Neural progenitor cell (in vitro differentiated cells): ENCODE measurements at regions not wholly inside any gene's neighbourhood (a gene's known extent, or its start where the extent isn't known, plus 50 kb on each side); places are given as distances from the start of the nearest gene placed in this dataset.

Experiments used
- DNase-seq: peaks from one replicate; pipeline ENCODE4 v3.0.0-alpha.2; 2016; ENCODE audit warnings: low spot score
- H2AFZ ChIP-seq: fragments of 200-600 bp; sonication (generic); replicated peaks from 2 replicates; pipeline ENCODE4 v1.6.1; 2016; ENCODE audit warnings: antibody characterized with exemption
- H3F3A ChIP-seq: fragments of 200-600 bp; sonication (generic); 2 replicates; pipeline ENCODE4 v1.6.1; 2016; ENCODE audit warnings: antibody characterized with exemption, low read depth
- H3K27ac ChIP-seq: fragments of 200-600 bp; sonication (generic); 2 replicates; pipeline ENCODE4 v1.5.1; 2016; ENCODE audit warnings: mild to moderate bottlenecking
- H3K27me3 ChIP-seq: fragments of 200-600 bp; sonication (generic); 2 replicates; pipeline ENCODE4 v1.6.1; 2016; ENCODE audit warnings: mild to moderate bottlenecking, moderate library complexity
- H3K36me3 ChIP-seq: fragments of 200-600 bp; sonication (generic); 2 replicates; pipeline ENCODE4 v1.5.1; 2016
- H3K4me1 ChIP-seq: fragments of 200-600 bp; sonication (generic); 2 replicates; pipeline ENCODE4 v1.6.1; 2016; ENCODE audit warnings: mixed run types
- H3K4me2 ChIP-seq: fragments of 200-600 bp; sonication (generic); 2 replicates; pipeline ENCODE4 v1.6.1; 2016
- H3K4me3 ChIP-seq: fragments of 200-600 bp; sonication (generic); 2 replicates; pipeline ENCODE4 v1.5.1; 2016
- H3K79me2 ChIP-seq: fragments of 200-600 bp; sonication (generic); 2 replicates; pipeline ENCODE4 v1.6.1; 2016; ENCODE audit warnings: low read depth
- H3K9ac ChIP-seq: fragments of 200-600 bp; sonication (generic); 2 replicates; pipeline ENCODE4 v1.6.1; 2016
- H3K9me3 ChIP-seq: fragments of 200-600 bp; sonication (generic); 2 replicates; pipeline ENCODE4 v1.5.1; 2016; ENCODE audit warnings: low read depth
- H4K20me1 ChIP-seq: fragments of 200-600 bp; sonication (generic); 2 replicates; pipeline ENCODE4 v1.6.1; 2016; ENCODE audit warnings: low read depth
- H3K27ac Mint-ChIP-seq: 3 replicates; pipeline ENCODE4 v1.8.0; 2021; ENCODE audit warnings: mixed read lengths
- H3K27me3 Mint-ChIP-seq: 2 replicates; pipeline ENCODE4 v1.8.0; 2022; ENCODE audit warnings: low read depth, mild to moderate bottlenecking, inconsistent platforms, moderate library complexity, mixed read lengths; ENCODE audit not compliant: insufficient read depth
- H3K36me3 Mint-ChIP-seq: 3 replicates; pipeline ENCODE4 v1.8.0; 2021; ENCODE audit warnings: mixed read lengths
- H3K4me1 Mint-ChIP-seq: 3 replicates; pipeline ENCODE4 v1.8.0; 2021; ENCODE audit warnings: mixed read lengths
- H3K4me3 Mint-ChIP-seq: 3 replicates; pipeline ENCODE4 v1.8.0; 2021; ENCODE audit warnings: mild to moderate bottlenecking, moderate library complexity, mixed read lengths
- H3K9me3 Mint-ChIP-seq: 3 replicates; pipeline ENCODE4 v1.8.0; 2020; ENCODE audit warnings: mixed read lengths
- EZH2 ChIP-seq: fragments of 200-600 bp; sonication (generic); IDR thresholded peaks from 2 replicates; pipeline ENCODE4 v1.6.1; 2017; ENCODE audit warnings: antibody characterized with exemption, mild to moderate bottlenecking, moderate library complexity
- EZH2phosphoT487 ChIP-seq: fragments of 200-600 bp; sonication (generic); IDR thresholded peaks from 2 replicates; pipeline ENCODE4 v1.6.1; 2017; ENCODE audit warnings: antibody characterized with exemption
- TF ChIP-seq, protein P1 (sequence below): fragments of 200-600 bp; sonication (generic); IDR thresholded peaks from 2 replicates; pipeline ENCODE4 v1.5.1; 2017; ENCODE audit warnings: antibody characterized with exemption, mild to moderate bottlenecking

DNA sequence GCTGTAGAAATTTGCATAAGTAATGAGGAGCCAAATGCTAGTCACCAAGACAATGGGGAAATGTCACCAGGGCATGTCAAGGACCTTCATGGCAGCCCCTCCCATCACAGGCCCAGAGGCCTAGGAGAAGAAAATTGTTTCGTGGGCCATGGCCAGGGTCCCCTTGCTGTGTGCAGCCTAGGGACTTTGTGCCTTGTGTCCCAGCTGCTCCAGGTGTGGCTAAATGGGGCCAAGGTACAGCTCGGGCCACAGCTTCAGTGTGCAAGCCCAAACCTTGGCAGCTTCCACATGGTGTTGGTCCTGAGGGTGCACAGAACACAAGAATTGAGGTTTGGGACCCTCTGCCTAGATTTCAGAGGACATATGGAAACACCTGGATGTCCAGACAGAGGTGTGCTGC is 208.8 kb upstream of the TBC1D5 start:
- H3K4me3 Mint-ChIP-seq: no peak overlapping the region
- H3K27me3 Mint-ChIP-seq: no peaks in the 10 kb centered on the region
- H3K9ac ChIP-seq: no peak overlapping the region
- H3K27ac Mint-ChIP-seq: no peak overlapping the region
- no peak overlapping the region for H2AFZ ChIP-seq
- H3K4me1 ChIP-seq: peaks cover 13% of the 10 kb centered on the region
- H3K9me3 Mint-ChIP-seq: peaks cover 3% of the 10 kb centered on the region
- TF ChIP-seq EZH2 (no peak), EZH2phosphoT487 (no peak)
- TF ChIP-seq, protein P1, sequence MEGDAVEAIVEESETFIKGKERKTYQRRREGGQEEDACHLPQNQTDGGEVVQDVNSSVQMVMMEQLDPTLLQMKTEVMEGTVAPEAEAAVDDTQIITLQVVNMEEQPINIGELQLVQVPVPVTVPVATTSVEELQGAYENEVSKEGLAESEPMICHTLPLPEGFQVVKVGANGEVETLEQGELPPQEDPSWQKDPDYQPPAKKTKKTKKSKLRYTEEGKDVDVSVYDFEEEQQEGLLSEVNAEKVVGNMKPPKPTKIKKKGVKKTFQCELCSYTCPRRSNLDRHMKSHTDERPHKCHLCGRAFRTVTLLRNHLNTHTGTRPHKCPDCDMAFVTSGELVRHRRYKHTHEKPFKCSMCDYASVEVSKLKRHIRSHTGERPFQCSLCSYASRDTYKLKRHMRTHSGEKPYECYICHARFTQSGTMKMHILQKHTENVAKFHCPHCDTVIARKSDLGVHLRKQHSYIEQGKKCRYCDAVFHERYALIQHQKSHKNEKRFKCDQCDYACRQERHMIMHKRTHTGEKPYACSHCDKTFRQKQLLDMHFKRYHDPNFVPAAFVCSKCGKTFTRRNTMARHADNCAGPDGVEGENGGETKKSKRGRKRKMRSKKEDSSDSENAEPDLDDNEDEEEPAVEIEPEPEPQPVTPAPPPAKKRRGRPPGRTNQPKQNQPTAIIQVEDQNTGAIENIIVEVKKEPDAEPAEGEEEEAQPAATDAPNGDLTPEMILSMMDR: no peak
- no peaks in the 10 kb centered on the region for H3K27me3 ChIP-seq
- no peak overlapping the region for H3K4me3 ChIP-seq
- H3K36me3 ChIP-seq: no peaks in the 10 kb centered on the region
- no peak overlapping the region for H3K4me2 ChIP-seq
- H3K27ac ChIP-seq: no peak overlapping the region
- H3K4me1 Mint-ChIP-seq: peaks cover 7% of the 10 kb centered on the region
- no peaks in the 10 kb centered on the region for H3K9me3 ChIP-seq
- peaks cover 11% of the 10 kb centered on the region for H3F3A ChIP-seq
- no peaks in the 10 kb centered on the region for H3K79me2 ChIP-seq
- no peaks in the 10 kb centered on the region for H3K36me3 Mint-ChIP-seq
- DNase-seq: no peak
- H4K20me1 ChIP-seq: peaks cover 13% of the 10 kb centered on the region

DNA sequence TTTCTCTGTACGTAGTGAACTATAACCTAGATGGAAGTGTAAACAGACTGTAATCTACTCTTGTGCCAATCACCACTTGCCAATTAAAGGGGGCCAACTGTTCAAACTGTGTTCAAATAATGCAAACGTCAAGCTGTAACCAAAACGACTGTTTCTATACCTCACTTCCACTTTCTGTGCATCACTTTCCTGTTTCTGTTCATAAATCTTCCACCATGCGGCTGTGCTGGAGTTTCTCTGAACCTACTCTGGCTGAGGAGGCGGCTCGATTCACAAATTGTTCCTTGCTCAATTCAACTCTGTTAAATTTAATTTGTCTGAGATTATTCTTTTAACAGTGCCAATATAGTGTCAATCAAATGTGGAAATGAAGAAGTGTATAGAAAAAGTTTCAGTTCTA is 206.7 kb upstream of the TBC1D5 start:
- no peak overlapping the region for H3K27ac ChIP-seq
- no peak for DNase-seq
- H3K4me2 ChIP-seq: no peak overlapping the region
- peaks cover 20% of the 10 kb centered on the region for H4K20me1 ChIP-seq
- no peaks in the 10 kb centered on the region for H3K36me3 Mint-ChIP-seq
- H3K27me3 Mint-ChIP-seq: no peaks in the 10 kb centered on the region
- no peaks in the 10 kb centered on the region for H3K79me2 ChIP-seq
- H3K9me3 ChIP-seq: no peaks in the 10 kb centered on the region
- no peak overlapping the region for H3K4me3 Mint-ChIP-seq
- no peaks in the 10 kb centered on the region for H3K36me3 ChIP-seq
- no peak overlapping the region for H3K27ac Mint-ChIP-seq
- H2AFZ ChIP-seq: no peak overlapping the region
- H3K9ac ChIP-seq: no peak overlapping the region
- H3F3A ChIP-seq: peaks cover 6% of the 10 kb centered on the region
- H3K4me3 ChIP-seq: no peak overlapping the region
- peaks cover 19% of the 10 kb centered on the region for H3K4me1 Mint-ChIP-seq
- no peak for TF ChIP-seq EZH2
- H3K9me3 Mint-ChIP-seq: peaks cover 3% of the 10 kb centered on the region
- H3K27me3 ChIP-seq: no peaks in the 10 kb centered on the region
- H3K4me1 ChIP-seq: peaks cover 14% of the 10 kb centered on the region

DNA sequence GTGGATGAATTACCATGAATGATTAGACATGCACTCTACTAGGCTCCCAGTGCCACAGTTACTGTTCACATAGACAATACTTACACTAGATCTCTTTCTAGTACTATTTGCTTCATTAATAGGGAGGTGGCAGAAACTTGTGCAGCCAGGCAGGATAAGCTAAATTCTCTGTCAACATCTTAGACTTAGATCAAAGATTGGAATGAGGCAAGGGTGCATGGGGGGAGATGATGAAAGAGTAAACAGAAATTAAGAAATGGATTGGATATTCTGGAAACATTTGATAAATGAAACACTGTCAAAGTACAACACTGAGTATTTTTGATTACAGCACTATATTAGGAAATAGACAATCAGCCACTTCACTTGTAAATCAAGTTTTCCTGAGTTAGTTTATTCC is 205.4 kb upstream of the TBC1D5 start:
- no peak overlapping the region for H3K4me3 Mint-ChIP-seq
- H3K27ac Mint-ChIP-seq: no peak overlapping the region

DNA sequence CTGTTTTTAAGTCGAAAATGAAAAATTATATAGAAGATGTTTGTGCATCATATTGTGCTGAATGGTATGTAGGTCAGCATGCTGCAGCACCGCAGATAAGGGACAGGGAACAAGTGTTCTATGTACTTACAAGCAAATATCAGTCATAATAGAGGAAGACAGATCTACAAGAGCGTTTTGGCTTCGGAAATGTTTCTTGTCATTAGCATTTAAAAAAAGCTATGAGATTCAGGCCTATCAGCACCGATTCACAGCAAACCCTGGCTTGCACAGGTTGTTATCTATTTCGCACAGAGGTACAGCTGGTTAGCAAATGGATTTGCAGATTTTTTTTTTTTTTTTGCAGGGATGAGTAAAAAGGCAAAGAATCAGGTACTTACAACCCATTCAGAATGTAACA is 204.2 kb upstream of the TBC1D5 start:
- Histone ChIP-seq H2AFZ (no peak overlapping the region), H3K4me2 (no peak overlapping the region), H3K36me3 (no peaks in the 10 kb centered on the region), H3K27me3 (no peaks in the 10 kb centered on the region), H3K9ac (no peak overlapping the region), H3K79me2 (no peaks in the 10 kb centered on the region), H3K4me1 (peaks cover 14% of the 10 kb centered on the region), H3F3A (peaks cover 5% of the 10 kb centered on the region), H3K27ac (no peak overlapping the region), H3K9me3 (no peaks in the 10 kb centered on the region), H4K20me1 (peaks cover 20% of the 10 kb centered on the region), H3K4me3 (no peak overlapping the region)
- Mint-ChIP-seq H3K4me3 (no peak overlapping the region), H3K27me3 (no peaks in the 10 kb centered on the region), H3K27ac (no peak overlapping the region), H3K4me1 (peaks cover 19% of the 10 kb centered on the region), H3K9me3 (peaks cover 3% of the 10 kb centered on the region), H3K36me3 (no peaks in the 10 kb centered on the region)
- no peak for TF ChIP-seq EZH2
- TF ChIP-seq, protein P1: no peak
- TF ChIP-seq EZH2phosphoT487: no peak
- no peak for DNase-seq

More for the DNA sequence above, 205.4 kb upstream of the TBC1D5 start:
- no peak for DNase-seq
- Histone ChIP-seq H3K4me2 (no peak overlapping the region), H3K9ac (no peak overlapping the region), H3K79me2 (no peaks in the 10 kb centered on the region), H3K4me1 (peaks cover 14% of the 10 kb centered on the region), H4K20me1 (peaks cover 20% of the 10 kb centered on the region), H3F3A (peaks cover 5% of the 10 kb centered on the region), H3K27me3 (no peaks in the 10 kb centered on the region), H2AFZ (no peak overlapping the region), H3K27ac (no peak overlapping the region), H3K36me3 (no peaks in the 10 kb centered on the region), H3K4me3 (no peak overlapping the region), H3K9me3 (no peaks in the 10 kb centered on the region)
- Mint-ChIP-seq H3K4me1 (peaks cover 19% of the 10 kb centered on the region), H3K9me3 (peaks cover 3% of the 10 kb centered on the region), H3K36me3 (no peaks in the 10 kb centered on the region), H3K27me3 (no peaks in the 10 kb centered on the region)
- TF ChIP-seq EZH2: no peak
- TF ChIP-seq, protein P1: no peak
- no peak for TF ChIP-seq EZH2phosphoT487
